NB4 (cell line): ENCODE measurements at regions not wholly inside any gene's neighbourhood (a gene's known extent, or its start where the extent isn't known, plus 50 kb on each side); places are given as distances from the start of the nearest gene placed in this dataset.

Experiments
- CTCF ChIP-seq: IDR thresholded peaks from one replicate; pipeline ENCODE4 v1.5.1; 2012; ENCODE audit warnings: low read depth, low read length
- MAX ChIP-seq: IDR thresholded peaks from 2 replicates; pipeline ENCODE4 v1.6.1; 2011; ENCODE audit warnings: low read depth, low read length
- MYC ChIP-seq: IDR thresholded peaks from 2 replicates; pipeline ENCODE4 v1.6.1; 2011; ENCODE audit warnings: low read depth, low read length
- POLR2A ChIP-seq: IDR thresholded peaks from 2 replicates; pipeline ENCODE4 v1.6.1; 2011; ENCODE audit warnings: mild to moderate bottlenecking; ENCODE audit not compliant: insufficient read length; ENCODE audit errors: extremely low read depth

GRCh38 chr3:144912968-144913367 is 941.3 kb downstream of the DIPK2A start:
- TF ChIP-seq POLR2A: no peak
- TF ChIP-seq CTCF: no peak
- TF ChIP-seq MAX: no peak
- no peak for TF ChIP-seq MYC
